GM12878 (cell line): ENCODE measurements at regions not wholly inside any gene's neighbourhood (a gene's known extent, or its start where the extent isn't known, plus 50 kb on each side); places are given as distances from the start of the nearest gene placed in this dataset.

Source experiments
- BCL11A ChIP-seq: IDR thresholded peaks from 2 replicates; pipeline ENCODE4 v1.6.1; 2011; ENCODE audit warnings: low read depth, low read length
- EP300 ChIP-seq, 2 experiments: fragments of 150-350 bp in 1 of 2; IDR thresholded peaks; 2 replicates each; pipeline ENCODE4 v1.6.1; 2011 to 2012; ENCODE audit warnings: low read depth in 2 of 2, low read length in 2 of 2, borderline replicate concordance in 1 of 2, improper control_type of control experiment in 1 of 2, inconsistent platforms in 1 of 2; ENCODE audit not compliant: control insufficient read depth in 1 of 2
- PML ChIP-seq: IDR thresholded peaks from 2 replicates; pipeline ENCODE4 v1.6.1; 2012; ENCODE audit warnings: low read length, inconsistent platforms
- RAD21 ChIP-seq: IDR thresholded peaks from 2 replicates; pipeline ENCODE4 v1.6.1; 2011; ENCODE audit warnings: mild to moderate bottlenecking, low read depth, low read length, moderate library complexity; ENCODE audit not compliant: insufficient read depth
- TF ChIP-seq, protein P1 (sequence below), 3 experiments: IDR thresholded peaks in 2 of 3; conservative IDR thresholded peaks in 1 of 3; 2 replicates each; pipeline ENCODE4 v1.5.1; 2011; ENCODE audit warnings: low read depth in 3 of 3, low read length in 3 of 3, mild to moderate bottlenecking in 3 of 3, control low read depth in 2 of 3, moderate library complexity in 2 of 3, inconsistent platforms in 1 of 3, mixed read lengths in 1 of 3; ENCODE audit not compliant: control insufficient read depth in 2 of 3, insufficient read depth in 1 of 3; ENCODE audit errors: extremely low read depth in 1 of 3
- TF ChIP-seq, protein P2 (sequence below): fragments of 450-650 bp; IDR thresholded peaks from 2 replicates; pipeline ENCODE4 v1.6.1; 2017; ENCODE audit warnings: mild to moderate bottlenecking

DNA sequence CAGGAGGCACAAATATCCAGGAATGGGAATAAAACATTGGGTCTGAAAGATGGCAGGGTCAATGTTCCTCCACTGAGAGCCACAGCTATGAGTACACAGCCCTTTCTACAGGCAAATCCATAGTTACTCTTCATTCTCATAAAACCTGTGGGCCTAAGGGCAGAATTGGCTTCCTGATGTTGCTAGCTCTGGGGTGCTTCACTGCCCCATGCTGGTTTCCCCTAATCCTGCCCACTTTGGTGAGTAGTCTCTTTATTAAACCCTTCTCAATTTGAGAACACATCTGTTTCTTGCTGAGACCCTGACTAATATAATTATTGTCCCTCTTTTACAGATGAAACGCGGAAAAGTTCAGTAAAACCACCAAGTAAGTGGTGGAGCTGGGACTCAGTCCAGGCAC is 66.3 kb upstream of the RAI14 start:
- TF ChIP-seq BCL11A (no peak), EP300 (IDR thresholded peaks at IDR 0.05; ENCODE audit: borderline replicate concordance in 1 of 2, control insufficient read depth in 1 of 2, low read depth in 2 of 2, low read length in 2 of 2) (no peak), PML (no peak), RAD21 (no peak)
- TF ChIP-seq, protein P1, sequence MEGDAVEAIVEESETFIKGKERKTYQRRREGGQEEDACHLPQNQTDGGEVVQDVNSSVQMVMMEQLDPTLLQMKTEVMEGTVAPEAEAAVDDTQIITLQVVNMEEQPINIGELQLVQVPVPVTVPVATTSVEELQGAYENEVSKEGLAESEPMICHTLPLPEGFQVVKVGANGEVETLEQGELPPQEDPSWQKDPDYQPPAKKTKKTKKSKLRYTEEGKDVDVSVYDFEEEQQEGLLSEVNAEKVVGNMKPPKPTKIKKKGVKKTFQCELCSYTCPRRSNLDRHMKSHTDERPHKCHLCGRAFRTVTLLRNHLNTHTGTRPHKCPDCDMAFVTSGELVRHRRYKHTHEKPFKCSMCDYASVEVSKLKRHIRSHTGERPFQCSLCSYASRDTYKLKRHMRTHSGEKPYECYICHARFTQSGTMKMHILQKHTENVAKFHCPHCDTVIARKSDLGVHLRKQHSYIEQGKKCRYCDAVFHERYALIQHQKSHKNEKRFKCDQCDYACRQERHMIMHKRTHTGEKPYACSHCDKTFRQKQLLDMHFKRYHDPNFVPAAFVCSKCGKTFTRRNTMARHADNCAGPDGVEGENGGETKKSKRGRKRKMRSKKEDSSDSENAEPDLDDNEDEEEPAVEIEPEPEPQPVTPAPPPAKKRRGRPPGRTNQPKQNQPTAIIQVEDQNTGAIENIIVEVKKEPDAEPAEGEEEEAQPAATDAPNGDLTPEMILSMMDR (IDR thresholded peaks at IDR 0.05 in 2 of 3, conservative IDR thresholded peaks at IDR 0.05 in 1 of 3; ENCODE audit: control insufficient read depth in 2 of 3, extremely low read depth in 1 of 3, insufficient read depth in 1 of 3, low read depth in 3 of 3, low read length in 3 of 3) = no peak
- TF ChIP-seq, protein P2, sequence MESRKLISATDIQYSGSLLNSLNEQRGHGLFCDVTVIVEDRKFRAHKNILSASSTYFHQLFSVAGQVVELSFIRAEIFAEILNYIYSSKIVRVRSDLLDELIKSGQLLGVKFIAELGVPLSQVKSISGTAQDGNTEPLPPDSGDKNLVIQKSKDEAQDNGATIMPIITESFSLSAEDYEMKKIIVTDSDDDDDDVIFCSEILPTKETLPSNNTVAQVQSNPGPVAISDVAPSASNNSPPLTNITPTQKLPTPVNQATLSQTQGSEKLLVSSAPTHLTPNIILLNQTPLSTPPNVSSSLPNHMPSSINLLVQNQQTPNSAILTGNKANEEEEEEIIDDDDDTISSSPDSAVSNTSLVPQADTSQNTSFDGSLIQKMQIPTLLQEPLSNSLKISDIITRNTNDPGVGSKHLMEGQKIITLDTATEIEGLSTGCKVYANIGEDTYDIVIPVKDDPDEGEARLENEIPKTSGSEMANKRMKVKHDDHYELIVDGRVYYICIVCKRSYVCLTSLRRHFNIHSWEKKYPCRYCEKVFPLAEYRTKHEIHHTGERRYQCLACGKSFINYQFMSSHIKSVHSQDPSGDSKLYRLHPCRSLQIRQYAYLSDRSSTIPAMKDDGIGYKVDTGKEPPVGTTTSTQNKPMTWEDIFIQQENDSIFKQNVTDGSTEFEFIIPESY = no peak
